ENCODE measurements at regions not wholly inside any gene's neighbourhood (a gene's known extent, or its start where the extent isn't known, plus 50 kb on each side); places are given as distances from the start of the nearest gene placed in this dataset.

DNA sequence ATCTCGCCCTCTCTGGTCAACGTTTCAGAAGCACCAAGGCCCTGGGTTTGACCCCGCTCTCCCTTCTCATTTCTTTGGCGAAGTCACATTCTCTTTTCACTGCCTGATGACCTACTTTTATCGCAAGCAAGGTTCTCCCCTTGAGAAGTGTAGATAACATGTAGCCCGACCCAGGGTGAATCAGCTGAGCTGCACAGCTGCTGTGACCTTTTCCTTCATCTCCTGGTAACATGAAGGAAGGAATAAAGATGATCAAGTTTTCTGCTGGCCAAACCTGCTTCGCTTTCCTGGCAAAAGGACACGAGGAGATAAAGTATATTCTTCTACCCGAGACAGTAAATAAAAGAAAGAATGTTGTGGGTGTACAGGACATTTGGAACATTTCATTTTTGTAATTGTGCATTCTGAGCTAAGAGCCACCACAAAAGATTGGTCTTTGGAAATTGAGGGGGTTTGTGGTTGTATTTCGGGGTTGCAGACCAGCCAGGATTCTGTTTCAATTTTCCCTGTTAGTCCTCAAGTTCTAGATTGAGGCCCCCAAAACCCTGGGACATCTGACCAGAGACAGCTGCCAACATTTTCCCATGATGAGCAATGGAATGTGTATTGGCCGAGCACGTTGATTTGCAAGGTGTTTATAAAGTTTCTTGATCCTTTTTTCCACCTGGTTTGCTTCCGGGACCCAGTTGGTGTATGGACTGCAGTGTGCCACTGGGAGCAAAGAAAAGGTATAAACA lies 155.1 kb upstream of the ZNF462 start:
- Histone ChIP-seq H3K9me3 (no peaks in the 10 kb centered on the region), H3K36me3 (no peaks in the 10 kb centered on the region), H3K4me1 (replicated peaks) (no peaks in the 10 kb centered on the region), H3K4me3 (no peak overlapping the region), H3K27ac (no peak overlapping the region), H3K27me3 (replicated peaks; ENCODE audit: insufficient read depth) (no peaks in the 10 kb centered on the region)
- TF ChIP-seq, protein P1, sequence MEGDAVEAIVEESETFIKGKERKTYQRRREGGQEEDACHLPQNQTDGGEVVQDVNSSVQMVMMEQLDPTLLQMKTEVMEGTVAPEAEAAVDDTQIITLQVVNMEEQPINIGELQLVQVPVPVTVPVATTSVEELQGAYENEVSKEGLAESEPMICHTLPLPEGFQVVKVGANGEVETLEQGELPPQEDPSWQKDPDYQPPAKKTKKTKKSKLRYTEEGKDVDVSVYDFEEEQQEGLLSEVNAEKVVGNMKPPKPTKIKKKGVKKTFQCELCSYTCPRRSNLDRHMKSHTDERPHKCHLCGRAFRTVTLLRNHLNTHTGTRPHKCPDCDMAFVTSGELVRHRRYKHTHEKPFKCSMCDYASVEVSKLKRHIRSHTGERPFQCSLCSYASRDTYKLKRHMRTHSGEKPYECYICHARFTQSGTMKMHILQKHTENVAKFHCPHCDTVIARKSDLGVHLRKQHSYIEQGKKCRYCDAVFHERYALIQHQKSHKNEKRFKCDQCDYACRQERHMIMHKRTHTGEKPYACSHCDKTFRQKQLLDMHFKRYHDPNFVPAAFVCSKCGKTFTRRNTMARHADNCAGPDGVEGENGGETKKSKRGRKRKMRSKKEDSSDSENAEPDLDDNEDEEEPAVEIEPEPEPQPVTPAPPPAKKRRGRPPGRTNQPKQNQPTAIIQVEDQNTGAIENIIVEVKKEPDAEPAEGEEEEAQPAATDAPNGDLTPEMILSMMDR (IDR thresholded peaks at IDR 0.05) = no peak
- TF ChIP-seq POLR2A (IDR thresholded peaks at IDR 0.05) (no peak), POLR2AphosphoS5 (IDR thresholded peaks at IDR 0.05) (no peak)
- peak; percentile 5 for DNase-seq (ENCODE audit: low spot score)
- intact Hi-C loops (cut with DNase I) = loop anchor here (10.0 kb wide), 1 partner anchor 63 kb away; no protein-coding TSS in a partner anchor
- WGBS = 54% methylated on average over 13 of the region's 13 CpGs

DNA sequence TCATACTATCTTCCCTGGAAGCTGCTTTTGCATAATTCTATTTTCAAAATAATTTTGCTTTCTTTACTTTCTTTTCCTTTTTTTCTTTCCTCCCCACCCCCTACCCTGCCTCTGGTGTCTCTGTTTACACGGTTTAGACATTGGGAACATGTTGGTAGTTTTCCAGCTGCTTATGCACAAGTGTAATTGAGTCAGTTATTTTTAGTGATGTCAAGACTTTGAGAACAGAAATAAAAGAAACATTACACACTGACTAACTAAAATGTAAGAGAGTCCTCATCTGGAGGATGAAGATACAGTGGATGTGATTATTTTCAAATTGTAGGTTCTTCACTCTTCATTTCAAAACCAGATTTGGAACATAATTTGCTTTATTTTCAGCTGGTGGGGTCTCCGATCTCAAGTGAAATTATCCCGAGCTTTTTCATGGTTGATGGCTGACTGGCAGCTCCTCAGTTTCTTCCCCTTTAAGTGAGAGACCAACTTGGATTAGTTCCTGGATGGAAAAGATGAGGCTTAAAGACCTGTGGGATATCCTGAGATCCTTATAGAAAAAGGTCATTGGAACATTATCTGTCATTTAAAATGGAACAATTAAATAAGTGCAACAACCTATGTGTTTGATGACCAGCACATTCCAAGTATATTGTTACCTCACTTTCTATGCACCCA lies 154.4 kb upstream of the ZNF462 start:
- no peak for TF ChIP-seq POLR2AphosphoS5 (IDR thresholded peaks at IDR 0.05)
- no peak for TF ChIP-seq POLR2A (IDR thresholded peaks at IDR 0.05)
- TF ChIP-seq, protein P1 (IDR thresholded peaks at IDR 0.05) = no peak
- Histone ChIP-seq H3K27ac (no peak overlapping the region), H3K27me3 (replicated peaks; ENCODE audit: insufficient read depth) (no peaks in the 10 kb centered on the region), H3K36me3 (no peaks in the 10 kb centered on the region), H3K4me3 (no peak overlapping the region), H3K9me3 (no peaks in the 10 kb centered on the region), H3K4me1 (replicated peaks) (no peaks in the 10 kb centered on the region)
- intact Hi-C loops (cut with DNase I) = loop anchor here (10.0 kb wide), 1 partner anchor 64 kb away; no protein-coding TSS in a partner anchor
- no peak for DNase-seq (ENCODE audit: low spot score)
- WGBS = 60% methylated on average over 3 of the region's 3 CpGs

DNA sequence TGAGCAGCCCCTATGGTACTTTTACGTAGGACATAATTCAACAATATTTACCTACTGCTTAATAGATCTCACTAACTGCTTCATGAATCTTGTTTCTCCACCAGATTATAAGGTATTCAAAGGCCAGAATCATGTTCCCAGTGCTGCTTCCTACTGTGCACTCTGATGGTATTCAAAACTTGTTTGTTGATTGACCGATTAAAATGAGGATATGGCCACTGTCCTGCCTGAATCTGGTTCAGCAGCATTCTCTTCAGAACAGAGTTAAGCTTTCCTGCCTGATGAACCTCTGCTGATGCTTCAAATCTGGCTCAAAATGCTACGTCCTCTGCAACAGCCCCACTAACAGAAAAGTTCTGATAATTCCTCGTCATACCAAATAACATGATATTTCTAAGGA lies 150.7 kb upstream of the ZNF462 start:
- TF ChIP-seq POLR2AphosphoS5 (IDR thresholded peaks at IDR 0.05) = no peak
- TF ChIP-seq, protein P1 (IDR thresholded peaks at IDR 0.05) = no peak
- no peak for TF ChIP-seq POLR2A (IDR thresholded peaks at IDR 0.05)
- no peaks in the 10 kb centered on the region for H3K36me3 ChIP-seq
- no peak for DNase-seq (ENCODE audit: low spot score)
- H3K4me3 ChIP-seq = no peak overlapping the region
- H3K27ac ChIP-seq = no peak overlapping the region
- no peaks in the 10 kb centered on the region for H3K4me1 ChIP-seq (replicated peaks)
- H3K9me3 ChIP-seq = no peaks in the 10 kb centered on the region
- 81% methylated on average over 4 of the region's 4 CpGs for WGBS
- no peaks in the 10 kb centered on the region for H3K27me3 ChIP-seq (replicated peaks; ENCODE audit: insufficient read depth)
- intact Hi-C loops (cut with DNase I) = no loop called here

DNA sequence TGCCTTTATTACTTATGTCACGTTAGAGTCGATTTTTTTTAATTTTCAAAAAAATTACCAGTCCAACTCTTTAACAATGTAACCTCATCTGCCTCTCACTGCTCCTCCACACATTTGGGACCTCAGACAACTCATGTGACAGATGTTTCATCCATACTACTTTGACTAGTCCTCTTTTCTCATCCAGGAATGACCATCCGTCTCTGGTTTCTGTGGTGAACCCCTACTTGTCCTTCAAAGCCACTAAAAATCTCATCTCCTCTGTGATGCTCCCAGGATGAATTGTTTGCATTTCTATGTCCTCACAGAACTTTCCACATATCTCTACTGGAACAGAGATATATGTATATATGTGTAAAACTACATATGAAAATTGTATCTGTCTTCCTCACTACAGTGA lies 149.8 kb upstream of the ZNF462 start:
- Histone ChIP-seq H3K9me3 (no peaks in the 10 kb centered on the region), H3K36me3 (no peaks in the 10 kb centered on the region), H3K4me1 (replicated peaks) (no peaks in the 10 kb centered on the region), H3K4me3 (no peak overlapping the region), H3K27ac (no peak overlapping the region), H3K27me3 (replicated peaks; ENCODE audit: insufficient read depth) (no peaks in the 10 kb centered on the region)
- intact Hi-C loops (cut with DNase I) = no loop called here
- DNase-seq (ENCODE audit: low spot score) = no peak
- 96% methylated on average over 3 of the region's 3 CpGs for WGBS
- TF ChIP-seq POLR2AphosphoS5 (IDR thresholded peaks at IDR 0.05) = no peak
- TF ChIP-seq POLR2A (IDR thresholded peaks at IDR 0.05) = no peak
- TF ChIP-seq, protein P1 (IDR thresholded peaks at IDR 0.05) = no peak
